ENCODE measurements at regions not wholly inside any gene's neighbourhood (a gene's known extent, or its start where the extent isn't known, plus 50 kb on each side); places are given as distances from the start of the nearest gene placed in this dataset.

- WGBS, 5 donors = 68 to 81% (median 72%) methylated on average over 3 of the region's 3 CpGs
- H3K36me3 ChIP-seq = no peaks in the 10 kb centered on the region
- H3K27me3 ChIP-seq = no peaks in the 10 kb centered on the region
- peaks cover 0 to 7% (median 0%) of the 10 kb centered on the region in 4 donors for H3K9me3 ChIP-seq
- TF ChIP-seq CTCF (IDR thresholded peaks at IDR 0.05) (no peak), EP300 (IDR thresholded peaks at IDR 0.05) (no peak), POLR2AphosphoS5 (IDR thresholded peaks at IDR 0.05) (no peak), POLR2A (IDR thresholded peaks at IDR 0.05) (no peak)
- H3K4me1 ChIP-seq = no peaks in the 10 kb centered on the region
- intact Hi-C loops (cut with DNase I; ENCODE audit: low total_unique reads) = no loop called here
- DNase-seq = no peak
- H3K4me3 ChIP-seq = no peak overlapping the region
- no peak overlapping the region for H3K27ac ChIP-seq
Measured at GRCh38 chr2:195118276-195118675, 538.8 kb upstream of the SLC39A10 start.

- Histone ChIP-seq H3K36me3 (no peaks in the 10 kb centered on the region), H3K27me3 (no peaks in the 10 kb centered on the region), H3K4me3 (no peak overlapping the region), H3K27ac (no peak overlapping the region), H3K9me3 (peaks cover 0 to 14% (median 4%) of the 10 kb centered on the region in 4 donors), H3K4me1 (no peaks in the 10 kb centered on the region)
- intact Hi-C loops (cut with DNase I; ENCODE audit: low total_unique reads) = no loop called here
- no peak for DNase-seq
- TF ChIP-seq EP300 (IDR thresholded peaks at IDR 0.05) = no peak
- no peak for TF ChIP-seq POLR2A (IDR thresholded peaks at IDR 0.05)
- no peak for TF ChIP-seq POLR2AphosphoS5 (IDR thresholded peaks at IDR 0.05)
- no peak for TF ChIP-seq CTCF (IDR thresholded peaks at IDR 0.05)
Measured at GRCh38 chr2:195117011-195117410, 540.0 kb upstream of the SLC39A10 start.

- no peak overlapping the region for H3K4me3 ChIP-seq
- intact Hi-C loops (cut with DNase I; ENCODE audit: low total_unique reads) = no loop called here
- H3K4me1 ChIP-seq = no peaks in the 10 kb centered on the region
- TF ChIP-seq POLR2AphosphoS5 (IDR thresholded peaks at IDR 0.05) (no peak), CTCF (IDR thresholded peaks at IDR 0.05) (no peak), POLR2A (IDR thresholded peaks at IDR 0.05) (no peak), EP300 (IDR thresholded peaks at IDR 0.05) (no peak)
- peaks cover 0 to 18% (median 4%) of the 10 kb centered on the region in 4 donors for H3K9me3 ChIP-seq
- DNase-seq = no peak
- H3K27ac ChIP-seq = no peak overlapping the region
- no peaks in the 10 kb centered on the region for H3K36me3 ChIP-seq
- no peaks in the 10 kb centered on the region for H3K27me3 ChIP-seq
- WGBS, 5 donors = 14 to 36% (median 20%) methylated on average over 2 of the region's 2 CpGs
Measured at GRCh38 chr2:195115738-195116137, 541.3 kb upstream of the SLC39A10 start.

GRCh38 chr2:195108182-195108581 lies 548.8 kb upstream of the SLC39A10 start:
- no peaks in the 10 kb centered on the region for H3K36me3 ChIP-seq
- no peaks in the 10 kb centered on the region for H3K27me3 ChIP-seq
- no peak overlapping the region for H3K27ac ChIP-seq
- intact Hi-C loops (cut with DNase I; ENCODE audit: low total_unique reads) = no loop called here
- H3K4me1 ChIP-seq = no peaks in the 10 kb centered on the region
- no peak for DNase-seq
- peaks cover 0 to 11% (median 3%) of the 10 kb centered on the region in 4 donors for H3K9me3 ChIP-seq
- no peak for TF ChIP-seq EP300 (IDR thresholded peaks at IDR 0.05)
- no peak for TF ChIP-seq CTCF (IDR thresholded peaks at IDR 0.05)
- no peak for TF ChIP-seq POLR2AphosphoS5 (IDR thresholded peaks at IDR 0.05)
- no peak for TF ChIP-seq POLR2A (IDR thresholded peaks at IDR 0.05)
- no peak overlapping the region for H3K4me3 ChIP-seq

Data from stomach (tissue), 8 donors.